GM12892 (cell line): ENCODE measurements at regions not wholly inside any gene's neighbourhood (a gene's known extent, or its start where the extent isn't known, plus 50 kb on each side); places are given as distances from the start of the nearest gene placed in this dataset.

Source experiments
- DNase-seq: peaks from one replicate; pipeline ENCODE4 v3.0.0; 2011; ENCODE audit not compliant: insufficient read length
- FAIRE-seq: peaks from 2 replicates; lab custom pipeline; 2011; peaks lifted over from hg19 to GRCh38; lab: Jason Lieb, UNC
- POLR2A ChIP-seq: IDR thresholded peaks from 2 replicates; pipeline ENCODE4 v1.6.1; 2011; ENCODE audit warnings: low read depth, low read length, control low read depth
- POLR2AphosphoS5 ChIP-seq: IDR thresholded peaks from 2 replicates; pipeline ENCODE4 v1.6.1; 2011; ENCODE audit warnings: low read depth, low read length, control low read depth
- TAF1 ChIP-seq: IDR thresholded peaks from 2 replicates; pipeline ENCODE4 v1.6.1; 2011; ENCODE audit warnings: low read depth, mild to moderate bottlenecking, control low read depth, low read length, borderline replicate concordance

GRCh38 chr2:237177052-237177451 is 91.4 kb downstream of the COPS8 start:
- TF ChIP-seq POLR2A (no peak), TAF1 (no peak), POLR2AphosphoS5 (no peak)
- no peak for DNase-seq
- FAIRE-seq, result no peak

GRCh38 chr2:237177986-237178385 is 92.3 kb downstream of the COPS8 start:
- no peak for FAIRE-seq
- TF ChIP-seq POLR2AphosphoS5, result no peak
- TF ChIP-seq TAF1, result no peak
- TF ChIP-seq POLR2A, result no peak

GRCh38 chr2:237178396-237178795 is 92.7 kb downstream of the COPS8 start:
- DNase-seq (no peak), FAIRE-seq (no peak)
- TF ChIP-seq POLR2A, result no peak
- no peak for TF ChIP-seq TAF1
- no peak for TF ChIP-seq POLR2AphosphoS5

More at GRCh38 chr2:237177986-237178385, 92.3 kb downstream of the COPS8 start:
- no peak for DNase-seq

GRCh38 chr2:237179161-237179560 is 93.5 kb downstream of the COPS8 start:
- FAIRE-seq (no peak), DNase-seq (no peak)
- TF ChIP-seq POLR2A (no peak), TAF1 (no peak), POLR2AphosphoS5 (no peak)

- DNase-seq (no peak), FAIRE-seq (no peak)
- TF ChIP-seq TAF1 (no peak), POLR2AphosphoS5 (no peak), POLR2A (no peak)
Measured at GRCh38 chr2:237180187-237180586, 94.5 kb downstream of the COPS8 start.

GRCh38 chr2:237180987-237181386 is 95.3 kb downstream of the COPS8 start:
- FAIRE-seq, result no peak
- TF ChIP-seq POLR2A (no peak), POLR2AphosphoS5 (no peak), TAF1 (no peak)
- DNase-seq, result no peak

GRCh38 chr2:237181844-237182243 is 96.2 kb downstream of the COPS8 start:
- DNase-seq (no peak), FAIRE-seq (no peak)
- TF ChIP-seq POLR2A (no peak), POLR2AphosphoS5 (no peak), TAF1 (no peak)

GRCh38 chr2:237182422-237183123 is 96.9 kb downstream of the COPS8 start:
- no peak for TF ChIP-seq TAF1
- TF ChIP-seq POLR2AphosphoS5, result no peak
- no peak for TF ChIP-seq POLR2A
- FAIRE-seq, result no peak
- no peak for DNase-seq

- no peak for TF ChIP-seq POLR2A
- no peak for TF ChIP-seq POLR2AphosphoS5
- TF ChIP-seq TAF1, result no peak
- no peak for FAIRE-seq
Measured at GRCh38 chr2:237184192-237184918, 98.7 kb downstream of the COPS8 start.

GRCh38 chr2:237184919-237185552 is 99.3 kb downstream of the COPS8 start:
- FAIRE-seq, result no peak
- TF ChIP-seq POLR2A (no peak), POLR2AphosphoS5 (no peak), TAF1 (no peak)
- DNase-seq, result no peak

More at GRCh38 chr2:237184192-237184918, 98.7 kb downstream of the COPS8 start:
- DNase-seq, result no peak

GRCh38 chr2:237185553-237185925 is 99.8 kb downstream of the COPS8 start:
- DNase-seq (no peak), FAIRE-seq (no peak)
- TF ChIP-seq POLR2AphosphoS5 (no peak), TAF1 (no peak), POLR2A (no peak)

GRCh38 chr2:237189799-237190198 is 104.1 kb downstream of the COPS8 start:
- FAIRE-seq (no peak), DNase-seq (no peak)
- TF ChIP-seq POLR2A (no peak), TAF1 (no peak), POLR2AphosphoS5 (no peak)
